Endothelial cell of umbilical vein (primary cell): ENCODE measurements at regions not wholly inside any gene's neighbourhood (a gene's known extent, or its start where the extent isn't known, plus 50 kb on each side); places are given as distances from the start of the nearest gene placed in this dataset.

ENCODE experiments used
- BruUV-seq: library from RNA; stranded (reverse); fragments of 400-500 nt; replicated peaks from 2 replicates; lab custom pipeline; 2021; lab: Mats Ljungman, UMichigan
- CTCF ChIA-PET: fragments of 300-600, 350-600 bp; sonication (Branson Sonifier 250); formaldehyde crosslinking; loops from one replicate; lab custom pipeline; 2021; ENCODE audit warnings: antibody characterized with exemption, inconsistent platforms; lab: Charles Lee
- POLR2A ChIA-PET: fragments of 300-600, 350-600 bp; sonication (Branson Sonifier 250); formaldehyde crosslinking; loops from one replicate; lab custom pipeline; 2021; ENCODE audit warnings: antibody characterized with exemption, inconsistent platforms; lab: Charles Lee
- DNase-seq: peaks from one replicate; pipeline ENCODE4 v3.0.0-alpha.2; 2011; ENCODE audit warnings: low read depth, low spot score
- FAIRE-seq: peaks from 2 replicates; lab custom pipeline; 2011; peaks lifted over from hg19 to GRCh38; lab: Jason Lieb, UNC
- H2AFZ ChIP-seq: 2 replicates; pipeline ENCODE4 v1.6.0; 2012; ENCODE audit warnings: low read depth, low read length, control low read depth, inconsistent platforms
- H3K27ac ChIP-seq: 2 replicates; pipeline ENCODE4 v1.5.1; 2011; ENCODE audit warnings: low read depth, mild to moderate bottlenecking, control low read depth, low read length, moderate library complexity; ENCODE audit not compliant: insufficient read depth
- H3K27me3 ChIP-seq, 2 experiments: 2 replicates each; pipeline versions ENCODE4 v1.6.0 to v1.6.1; 2011; ENCODE audit warnings: low read length in 2 of 2, mixed read lengths in 1 of 2; ENCODE audit not compliant: control insufficient read depth in 2 of 2, insufficient read depth in 2 of 2
- H3K36me3 ChIP-seq, 2 experiments: 2 replicates in 1 of 2; 3 replicates in 1 of 2; pipeline ENCODE4 v1.5.1; 2011; ENCODE audit warnings: low read length in 2 of 2, mild to moderate bottlenecking in 1 of 2, moderate library complexity in 1 of 2; ENCODE audit not compliant: control insufficient read depth in 2 of 2, insufficient read depth in 2 of 2; ENCODE audit errors: extremely low read depth in 1 of 2
- H3K4me1 ChIP-seq: 3 replicates; pipeline ENCODE4 v1.5.1; 2011; ENCODE audit warnings: mild to moderate bottlenecking, low read length; ENCODE audit not compliant: control insufficient read depth, insufficient read depth; ENCODE audit errors: extremely low read depth
- H3K4me2 ChIP-seq: 2 replicates; pipeline ENCODE4 v1.6.1; 2011; ENCODE audit warnings: low read length, control low read depth, mixed read lengths; ENCODE audit not compliant: insufficient read depth
- H3K4me3 ChIP-seq, 3 experiments: fragments of 200-600 bp in 1 of 3; sonication (generic), shearing (Covaris generic) in 1 of 3; replicated peaks in 1 of 3; 2 replicates each; pipeline ENCODE4 v1.5.1; 2011 to 2016; ENCODE audit warnings: control low read depth in 3 of 3, low read length in 3 of 3, mild to moderate bottlenecking in 2 of 3, inconsistent platforms in 1 of 3, low read depth in 1 of 3, moderate library complexity in 1 of 3; ENCODE audit not compliant: insufficient read depth in 1 of 3
- H3K79me2 ChIP-seq: 2 replicates; pipeline ENCODE4 v1.6.0; 2012; ENCODE audit warnings: low read length, inconsistent platforms; ENCODE audit not compliant: control insufficient read depth, insufficient read depth
- H3K9ac ChIP-seq: replicated peaks from 2 replicates; pipeline ENCODE3; 2011; ENCODE audit warnings: low read length, control low read depth; ENCODE audit not compliant: insufficient read depth; ENCODE audit errors: extremely low read depth
- H3K9me1 ChIP-seq: replicated peaks from 3 replicates; pipeline ENCODE4 v1.6.0; 2011; ENCODE audit warnings: mild to moderate bottlenecking, low read length; ENCODE audit not compliant: control insufficient read depth, insufficient read depth; ENCODE audit errors: extremely low read depth
- H3K9me3 ChIP-seq: replicated peaks from 2 replicates; pipeline ENCODE4 v1.5.1; 2012; ENCODE audit warnings: low read length, inconsistent platforms; ENCODE audit not compliant: control insufficient read depth, insufficient read depth
- H4K20me1 ChIP-seq: replicated peaks from 2 replicates; pipeline ENCODE3; 2011; ENCODE audit warnings: mild to moderate bottlenecking, low read length; ENCODE audit not compliant: control insufficient read depth, insufficient read depth; ENCODE audit errors: extremely low read depth
- EZH2 ChIP-seq: IDR thresholded peaks from 2 replicates; pipeline ENCODE4 v1.6.1; 2012; ENCODE audit warnings: borderline replicate concordance, low read depth, mild to moderate bottlenecking, moderate library complexity, low read length, inconsistent platforms; ENCODE audit not compliant: severe bottlenecking
- FOS ChIP-seq: IDR thresholded peaks from 2 replicates; pipeline ENCODE4 v1.6.1; 2011; ENCODE audit warnings: mild to moderate bottlenecking, low read length, moderate library complexity, borderline replicate concordance; ENCODE audit not compliant: insufficient read depth
- GATA2 ChIP-seq: IDR thresholded peaks from 2 replicates; pipeline ENCODE4 v1.7.0; 2011; ENCODE audit warnings: low read depth, mild to moderate bottlenecking, moderate library complexity, mixed read lengths, low read length; ENCODE audit not compliant: insufficient read length, insufficient read depth
- JUN ChIP-seq: IDR thresholded peaks from 2 replicates; pipeline ENCODE4 v1.6.1; 2011; ENCODE audit warnings: borderline replicate concordance, low read depth; ENCODE audit not compliant: insufficient read length, insufficient read depth
- MYC ChIP-seq: IDR thresholded peaks from one replicate; pipeline ENCODE4 v1.6.1; 2011; ENCODE audit warnings: mild to moderate bottlenecking, low read depth, low read length
- POLR2A ChIP-seq: IDR thresholded peaks from 2 replicates; pipeline ENCODE4 v1.6.1; 2012; ENCODE audit warnings: low read depth, mild to moderate bottlenecking, control low read depth, low read length
- POLR2AphosphoS5 ChIP-seq: IDR thresholded peaks from 2 replicates; pipeline ENCODE4 v1.6.1; 2012; ENCODE audit warnings: low read depth, mild to moderate bottlenecking, control low read depth, low read length, moderate library complexity; ENCODE audit not compliant: insufficient read depth
- dilution Hi-C: fragments of 300-500 bp; cut with MboI; formaldehyde crosslinking; loops from one replicate; pipeline ENCODE4 v1.15.0; 2019; ENCODE audit warnings: low sequenced_read_pairs; ENCODE audit not compliant: extremely low pct_ligation_motif_present
- intact Hi-C: fragments of 100-400 bp; cut with micrococcal nuclease; formaldehyde crosslinking; loops from one replicate; pipeline ENCODE4 v1.10.0; 2022
- TF ChIP-seq, protein P1 (sequence below), 2 donors: IDR thresholded peaks; 1 replicate in 1 of 2; 2 replicates in 1 of 2; pipeline ENCODE4 v1.5.1; 2011; ENCODE audit warnings: low read length in 2 of 2, mild to moderate bottlenecking in 2 of 2, moderate library complexity in 2 of 2, control low read depth in 1 of 2, inconsistent platforms in 1 of 2, low read depth in 1 of 2; ENCODE audit not compliant: insufficient read depth in 1 of 2; ENCODE audit errors: extremely low read depth in 1 of 2
- TF ChIP-seq, protein P2 (sequence below): IDR thresholded peaks from 2 replicates; pipeline ENCODE4 v1.6.1; 2011; ENCODE audit not compliant: insufficient read depth, insufficient read length

DNA sequence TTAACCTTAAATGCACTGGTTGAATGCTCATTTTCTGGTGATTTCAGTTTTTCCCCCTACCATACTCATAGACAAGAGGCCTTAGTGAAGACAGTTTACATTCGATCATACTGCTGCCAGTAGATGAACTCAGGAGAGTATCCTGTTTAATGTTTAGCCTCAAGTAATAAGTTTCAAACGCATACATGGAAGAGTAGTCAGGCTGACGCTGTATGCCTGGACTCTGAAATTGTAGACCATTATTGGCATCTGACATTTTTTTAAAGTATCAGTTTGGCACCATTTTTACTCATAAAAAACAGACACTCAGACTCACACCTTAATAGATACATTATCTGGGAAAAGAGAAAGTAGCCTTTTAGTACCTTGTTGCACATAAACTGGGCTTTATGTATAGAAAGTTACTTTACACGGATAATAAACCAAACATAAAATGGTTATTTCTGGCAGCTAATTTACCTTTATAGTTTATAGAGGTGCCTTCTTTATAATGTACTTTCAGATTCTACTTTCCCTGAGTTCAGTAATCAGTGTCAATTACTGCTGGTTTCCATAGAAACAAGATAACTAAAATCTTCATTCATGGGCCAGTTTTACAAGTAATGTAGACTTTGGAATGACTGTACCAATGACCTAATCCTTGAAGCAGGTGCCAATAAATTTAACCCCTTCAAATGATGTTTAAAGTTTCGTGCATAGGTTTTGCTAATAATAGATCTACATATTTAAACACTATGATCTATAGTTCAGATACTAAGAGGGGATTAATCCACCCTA, 183.8 kb upstream of the ITGA1 start:
- Histone ChIP-seq H3K9me3 (no peaks in the 10 kb centered on the region), H3K9me1 (no peaks in the 10 kb centered on the region), H3K4me1 (no peaks in the 10 kb centered on the region), H3K9ac (no peak overlapping the region), H2AFZ (no peak overlapping the region), H3K4me2 (no peak overlapping the region), H4K20me1 (no peaks in the 10 kb centered on the region), H3K4me3 (no peak overlapping the region), H3K27ac (no peak overlapping the region), H3K79me2 (no peaks in the 10 kb centered on the region), H3K36me3 (no peaks in the 10 kb centered on the region), H3K27me3 (peaks cover 0 to 2% of the 10 kb centered on the region in 2 experiments)
- TF ChIP-seq FOS (no peak), EZH2 (no peak), POLR2AphosphoS5 (no peak), POLR2A (no peak), MYC (no peak), GATA2 (no peak), JUN (no peak)
- TF ChIP-seq, protein P1, sequence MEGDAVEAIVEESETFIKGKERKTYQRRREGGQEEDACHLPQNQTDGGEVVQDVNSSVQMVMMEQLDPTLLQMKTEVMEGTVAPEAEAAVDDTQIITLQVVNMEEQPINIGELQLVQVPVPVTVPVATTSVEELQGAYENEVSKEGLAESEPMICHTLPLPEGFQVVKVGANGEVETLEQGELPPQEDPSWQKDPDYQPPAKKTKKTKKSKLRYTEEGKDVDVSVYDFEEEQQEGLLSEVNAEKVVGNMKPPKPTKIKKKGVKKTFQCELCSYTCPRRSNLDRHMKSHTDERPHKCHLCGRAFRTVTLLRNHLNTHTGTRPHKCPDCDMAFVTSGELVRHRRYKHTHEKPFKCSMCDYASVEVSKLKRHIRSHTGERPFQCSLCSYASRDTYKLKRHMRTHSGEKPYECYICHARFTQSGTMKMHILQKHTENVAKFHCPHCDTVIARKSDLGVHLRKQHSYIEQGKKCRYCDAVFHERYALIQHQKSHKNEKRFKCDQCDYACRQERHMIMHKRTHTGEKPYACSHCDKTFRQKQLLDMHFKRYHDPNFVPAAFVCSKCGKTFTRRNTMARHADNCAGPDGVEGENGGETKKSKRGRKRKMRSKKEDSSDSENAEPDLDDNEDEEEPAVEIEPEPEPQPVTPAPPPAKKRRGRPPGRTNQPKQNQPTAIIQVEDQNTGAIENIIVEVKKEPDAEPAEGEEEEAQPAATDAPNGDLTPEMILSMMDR (IDR thresholded peaks at IDR 0.05; ENCODE audit: extremely low read depth in 1 of 2, insufficient read depth in 1 of 2, low read depth in 1 of 2, low read length in 2 of 2) = no peak
- TF ChIP-seq, protein P2, sequence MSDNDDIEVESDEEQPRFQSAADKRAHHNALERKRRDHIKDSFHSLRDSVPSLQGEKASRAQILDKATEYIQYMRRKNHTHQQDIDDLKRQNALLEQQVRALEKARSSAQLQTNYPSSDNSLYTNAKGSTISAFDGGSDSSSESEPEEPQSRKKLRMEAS = no peak
- dilution Hi-C loops = no loop called here
- BruUV-seq = no TSS peak
- ChIA-PET CTCF (no interaction called here), POLR2A (no interaction called here)
- DNase-seq = no peak
- no peak for FAIRE-seq
- intact Hi-C loops = no loop called here
